ENCODE measurements at regions not wholly inside any gene's neighbourhood (a gene's known extent, or its start where the extent isn't known, plus 50 kb on each side); places are given as distances from the start of the nearest gene placed in this dataset.

DNA sequence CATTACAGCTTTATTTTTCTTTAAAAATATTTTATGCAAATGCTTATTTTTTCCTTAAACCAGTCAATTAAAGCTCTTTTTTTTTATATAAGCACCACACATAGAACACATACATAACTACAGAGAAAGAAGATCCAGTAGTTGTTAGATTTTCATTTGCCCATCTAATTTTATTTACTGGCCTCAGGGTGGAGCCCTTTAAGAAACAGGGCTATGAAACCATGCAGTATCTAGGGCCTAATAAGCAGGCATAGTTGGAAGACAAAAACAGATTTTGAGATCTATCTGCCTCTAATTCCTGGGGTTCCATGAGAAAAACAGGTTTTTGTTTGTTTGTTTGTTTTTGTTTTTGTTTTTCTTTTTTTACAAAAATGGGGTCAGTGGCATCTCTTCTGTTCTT lies 120.6 kb downstream of the BCHE start:
- TF ChIP-seq POLR2A (IDR thresholded peaks at IDR 0.05) (no peak), CTCF (IDR thresholded peaks at IDR 0.05) (no peak)
- H3K36me3 ChIP-seq (replicated peaks in 1 of 2; ENCODE audit: insufficient read depth in 1 of 2, low read depth in 2 of 2) = no peaks in the 10 kb centered on the region
- DNase-seq = no peak

GRCh38 chr3:165713479-165713878 lies 123.7 kb downstream of the BCHE start:
- TF ChIP-seq POLR2A (IDR thresholded peaks at IDR 0.05) (no peak), CTCF (IDR thresholded peaks at IDR 0.05) (no peak)
- ATAC-seq (no peak), DNase-seq (no peak)
- H3K9me3 ChIP-seq = no peaks in the 10 kb centered on the region
- intact Hi-C loops (cut with DNase I) = no loop called here
- no peak overlapping the region for H3K4me3 ChIP-seq
- WGBS, 2 donors = 94 to 95% methylated on average over 6 to 7 of the region's 7 CpGs
- H3K4me1 ChIP-seq = no peaks in the 10 kb centered on the region
- no peaks in the 10 kb centered on the region for H3K27me3 ChIP-seq
- H3K27ac ChIP-seq = no peak overlapping the region
- no peaks in the 10 kb centered on the region for H3K36me3 ChIP-seq (replicated peaks in 1 of 2; ENCODE audit: insufficient read depth in 1 of 2, low read depth in 2 of 2)

More for the DNA sequence above, 120.6 kb downstream of the BCHE start:
- intact Hi-C loops (cut with DNase I) = no loop called here
- H3K4me3 ChIP-seq = no peak overlapping the region
- no peak overlapping the region for H3K27ac ChIP-seq
- no peaks in the 10 kb centered on the region for H3K4me1 ChIP-seq
- H3K9me3 ChIP-seq = peaks cover 0 to 10% (median 0%) of the 10 kb centered on the region in 3 donors
- ATAC-seq = no peak
- no peaks in the 10 kb centered on the region for H3K27me3 ChIP-seq

- DNase-seq (no peak), ATAC-seq (no peak)
- Histone ChIP-seq H3K27ac (no peak overlapping the region), H3K36me3 (replicated peaks in 1 of 2; ENCODE audit: insufficient read depth in 1 of 2, low read depth in 2 of 2) (no peaks in the 10 kb centered on the region), H3K4me1 (no peaks in the 10 kb centered on the region), H3K4me3 (no peak overlapping the region), H3K9me3 (no peaks in the 10 kb centered on the region), H3K27me3 (no peaks in the 10 kb centered on the region)
- intact Hi-C loops (cut with DNase I) = no loop called here
- TF ChIP-seq CTCF (IDR thresholded peaks at IDR 0.05) (no peak), POLR2A (IDR thresholded peaks at IDR 0.05) (no peak)
- WGBS, 2 donors = 91 to 100% methylated on average over 6 to 8 of the region's 8 CpGs
Measured at GRCh38 chr3:165712382-165712781, 124.8 kb downstream of the BCHE start.

DNA sequence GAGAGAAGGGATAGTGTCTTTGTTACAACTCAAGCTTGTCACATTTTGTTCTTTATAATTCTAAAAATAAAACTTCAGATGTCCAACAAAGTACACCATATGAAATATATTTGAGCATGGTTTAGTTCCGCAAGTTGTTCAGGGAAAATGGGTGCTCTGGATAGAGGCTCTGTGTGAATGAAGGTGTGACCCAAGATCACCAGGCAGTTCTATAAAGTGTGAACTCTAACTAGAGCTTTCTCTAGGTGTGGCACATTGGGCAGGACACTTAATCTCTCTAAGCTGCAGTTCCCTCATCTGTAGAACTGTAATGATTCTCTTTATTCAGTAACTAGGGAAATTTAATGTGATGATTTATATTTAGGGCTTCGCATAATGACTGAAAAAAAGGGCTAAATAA lies 139.3 kb downstream of the BCHE start:
- Histone ChIP-seq H3K4me3 (no peak overlapping the region), H3K36me3 (replicated peaks in 1 of 2; ENCODE audit: insufficient read depth in 1 of 2, low read depth in 2 of 2) (no peaks in the 10 kb centered on the region), H3K27me3 (no peaks in the 10 kb centered on the region), H3K4me1 (no peaks in the 10 kb centered on the region), H3K9me3 (no peaks in the 10 kb centered on the region), H3K27ac (no peak overlapping the region)
- ATAC-seq (no peak), DNase-seq (no peak)
- TF ChIP-seq POLR2A (IDR thresholded peaks at IDR 0.05) = no peak
- TF ChIP-seq CTCF (IDR thresholded peaks at IDR 0.05) = no peak
- intact Hi-C loops (cut with DNase I) = no loop called here
- WGBS, 2 donors = 98 to 99% methylated on average over 2 of the region's 2 CpGs

DNA sequence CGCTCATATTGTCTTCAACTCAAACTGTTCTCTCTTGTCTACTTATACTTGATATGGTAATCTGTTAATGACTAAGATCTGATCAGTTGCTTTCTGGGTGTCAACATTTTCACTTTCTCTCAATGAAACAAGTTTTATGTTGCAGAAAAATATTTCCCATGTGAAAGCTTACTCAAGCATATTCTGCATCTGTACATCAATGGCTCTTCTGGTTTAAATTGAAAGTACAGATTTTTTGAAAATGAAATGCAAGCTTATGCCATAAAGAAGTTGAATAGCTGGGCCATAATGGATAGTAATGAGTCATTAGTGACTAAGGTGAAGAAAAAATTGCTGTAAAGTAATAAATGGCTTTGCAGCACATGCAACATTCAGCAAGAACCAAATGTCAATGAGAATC lies 140.7 kb downstream of the BCHE start:
- no peak overlapping the region for H3K27ac ChIP-seq
- H3K36me3 ChIP-seq (replicated peaks in 1 of 2; ENCODE audit: insufficient read depth in 1 of 2, low read depth in 2 of 2) = no peaks in the 10 kb centered on the region
- intact Hi-C loops (cut with DNase I) = no loop called here
- TF ChIP-seq POLR2A (IDR thresholded peaks at IDR 0.05) (no peak), CTCF (IDR thresholded peaks at IDR 0.05) (no peak)
- whole genome bisulfite sequencing, 2 donors = 91 to 98% methylated on average over 1 of the region's 1 CpG
- no peak for ATAC-seq
- DNase-seq = no peak
- no peaks in the 10 kb centered on the region for H3K27me3 ChIP-seq
- peaks cover 0 to 8% (median 0%) of the 10 kb centered on the region in 3 donors for H3K9me3 ChIP-seq
- H3K4me1 ChIP-seq = no peaks in the 10 kb centered on the region
- no peak overlapping the region for H3K4me3 ChIP-seq
